Esophagus muscularis mucosa (tissue), 4 donors: ENCODE measurements at regions not wholly inside any gene's neighbourhood (a gene's known extent, or its start where the extent isn't known, plus 50 kb on each side); places are given as distances from the start of the nearest gene placed in this dataset.
A peak's percentile ranks its signal among the peaks of the same experiment; 100 is the strongest.

Experiments
- DNase-seq: peaks from one replicate; pipeline ENCODE4 v3.0.0-alpha.2; 2017; ENCODE audit errors: extremely low spot score
- H3K27ac ChIP-seq, 4 donors: fragments of 200-600 bp; sonication (generic); replicated peaks in 1 of 4; 1 replicate in 3 of 4; 2 replicates in 1 of 4; pipeline ENCODE4 v1.5.1; 2016 to 2019; ENCODE audit warnings: mild to moderate bottlenecking in 1 of 4
- H3K27me3 ChIP-seq, 4 donors: fragments of 200-600 bp; sonication (generic); one replicate each; pipeline versions ENCODE4 v1.5.1 to v1.6.0; 2016 to 2019
- H3K36me3 ChIP-seq, 4 donors: fragments of 200-600 bp; sonication (generic); one replicate each; pipeline ENCODE4 v1.5.1; 2016 to 2019
- H3K4me1 ChIP-seq, 4 donors: fragments of 200-600 bp; sonication (generic); one replicate each; pipeline ENCODE4 v1.5.1; 2016 to 2019
- H3K4me3 ChIP-seq, 4 donors: fragments of 200-600 bp; sonication (generic); 1 replicate in 2 of 4; 2 replicates in 2 of 4; pipeline ENCODE4 v1.5.1; 2016 to 2019; ENCODE audit warnings: mild to moderate bottlenecking in 4 of 4, moderate library complexity in 1 of 4
- H3K9me3 ChIP-seq, 4 donors: fragments of 200-600 bp; sonication (generic); 1 replicate in 3 of 4; 2 replicates in 1 of 4; pipeline ENCODE4 v1.5.1; 2016 to 2019
- EP300 ChIP-seq: sonication (generic); formaldehyde crosslinking; IDR thresholded peaks from one replicate; pipeline ENCODE4 v1.6.1; 2017; ENCODE audit warnings: antibody characterized with exemption
- POLR2A ChIP-seq: fragments of 450-650 bp; IDR thresholded peaks from one replicate; pipeline ENCODE4 v1.6.1; 2017; ENCODE audit warnings: antibody characterized with exemption, moderate library complexity, mild to moderate bottlenecking, low read depth
- POLR2AphosphoS5 ChIP-seq, 2 donors: sonication (generic); formaldehyde crosslinking; IDR thresholded peaks; one replicate each; pipeline ENCODE4 v1.6.1; 2017; ENCODE audit warnings: antibody characterized with exemption in 2 of 2
- WGBS: methylation state at CpG from one replicate; pipeline ENCODE4 v1.1.5; 2018; 5-methylcytosine and 5-hydroxymethylcytosine counted together
- intact Hi-C: fragments of 100-400 bp; cut with DNase I; formaldehyde crosslinking; loops from one replicate; pipeline ENCODE4 v1.15.1; 2023
- TF ChIP-seq, protein P1 (sequence below), 3 experiments: fragments of 200-600 bp in 2 of 3; fragments of 450-650 bp in 1 of 3; sonication (generic) in 2 of 3; IDR thresholded peaks; one replicate each; pipeline ENCODE4 v1.5.1; 2017 to 2019; ENCODE audit warnings: antibody characterized with exemption in 3 of 3, mild to moderate bottlenecking in 2 of 3, moderate library complexity in 1 of 3

DNA sequence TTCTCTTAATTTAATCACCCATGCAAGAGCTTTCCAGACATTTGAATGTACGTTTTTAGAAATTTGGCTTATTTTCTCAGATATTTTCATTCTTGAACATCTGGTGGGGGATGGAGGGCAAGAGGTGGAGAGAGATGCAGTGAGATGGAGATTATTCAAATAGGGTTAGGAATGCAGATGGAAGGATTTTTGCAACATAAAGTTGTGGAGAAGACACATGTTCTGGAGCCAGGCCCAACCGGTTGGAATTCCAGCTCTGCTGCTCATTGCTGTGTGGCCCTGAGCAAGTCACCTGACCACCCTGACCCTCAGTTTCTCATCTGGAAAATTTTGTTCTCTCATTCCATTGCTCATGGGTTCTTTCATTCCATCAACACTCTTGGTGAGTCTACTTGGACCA, 66.9 kb downstream of the IRX3 start:
- TF ChIP-seq POLR2A: no peak
- TF ChIP-seq, protein P1, sequence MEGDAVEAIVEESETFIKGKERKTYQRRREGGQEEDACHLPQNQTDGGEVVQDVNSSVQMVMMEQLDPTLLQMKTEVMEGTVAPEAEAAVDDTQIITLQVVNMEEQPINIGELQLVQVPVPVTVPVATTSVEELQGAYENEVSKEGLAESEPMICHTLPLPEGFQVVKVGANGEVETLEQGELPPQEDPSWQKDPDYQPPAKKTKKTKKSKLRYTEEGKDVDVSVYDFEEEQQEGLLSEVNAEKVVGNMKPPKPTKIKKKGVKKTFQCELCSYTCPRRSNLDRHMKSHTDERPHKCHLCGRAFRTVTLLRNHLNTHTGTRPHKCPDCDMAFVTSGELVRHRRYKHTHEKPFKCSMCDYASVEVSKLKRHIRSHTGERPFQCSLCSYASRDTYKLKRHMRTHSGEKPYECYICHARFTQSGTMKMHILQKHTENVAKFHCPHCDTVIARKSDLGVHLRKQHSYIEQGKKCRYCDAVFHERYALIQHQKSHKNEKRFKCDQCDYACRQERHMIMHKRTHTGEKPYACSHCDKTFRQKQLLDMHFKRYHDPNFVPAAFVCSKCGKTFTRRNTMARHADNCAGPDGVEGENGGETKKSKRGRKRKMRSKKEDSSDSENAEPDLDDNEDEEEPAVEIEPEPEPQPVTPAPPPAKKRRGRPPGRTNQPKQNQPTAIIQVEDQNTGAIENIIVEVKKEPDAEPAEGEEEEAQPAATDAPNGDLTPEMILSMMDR (IDR thresholded peaks at IDR 0.05): no peak
- no peak for TF ChIP-seq EP300
- TF ChIP-seq POLR2AphosphoS5 (IDR thresholded peaks at IDR 0.05): no peak
- no peak for DNase-seq
- intact Hi-C loops: no loop called here
- no peaks in the 10 kb centered on the region for H3K9me3 ChIP-seq
- H3K4me1 ChIP-seq: peaks cover 0 to 10% (median 4%) of the 10 kb centered on the region in 4 donors
- no peak overlapping the region for H3K27ac ChIP-seq
- H3K27me3 ChIP-seq: no peaks in the 10 kb centered on the region
- H3K36me3 ChIP-seq: no peaks in the 10 kb centered on the region
- 83% methylated on average over 2 of the region's 2 CpGs for WGBS
- no peak overlapping the region for H3K4me3 ChIP-seq

DNA sequence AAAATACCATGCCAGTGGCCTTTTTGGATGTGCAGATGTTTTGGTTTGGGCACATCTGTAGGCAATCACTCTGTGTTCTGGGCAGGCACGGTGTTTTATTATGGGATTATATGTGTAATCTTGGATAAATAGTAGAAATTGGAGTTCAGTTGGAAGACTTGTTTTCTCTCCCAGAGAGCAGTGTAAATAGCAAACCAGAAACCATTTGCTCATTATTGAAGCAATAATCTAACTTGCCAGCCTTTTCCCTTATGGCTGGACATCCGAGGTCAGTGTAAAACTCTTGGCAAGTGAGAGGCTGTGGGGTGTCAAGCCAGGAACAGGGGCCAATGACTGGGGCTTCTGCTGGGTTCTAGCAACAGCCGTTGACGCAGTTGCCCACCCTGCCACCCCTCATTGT, 69.9 kb downstream of the IRX3 start:
- H3K36me3 ChIP-seq: no peaks in the 10 kb centered on the region
- no peak overlapping the region for H3K27ac ChIP-seq
- intact Hi-C loops: no loop called here
- 58% methylated on average over 2 of the region's 4 CpGs for WGBS
- no peak overlapping the region for H3K4me3 ChIP-seq
- TF ChIP-seq, protein P1 (IDR thresholded peaks at IDR 0.05): no peak
- no peak for TF ChIP-seq POLR2A
- no peak for TF ChIP-seq EP300
- no peak for TF ChIP-seq POLR2AphosphoS5 (IDR thresholded peaks at IDR 0.05)
- DNase-seq: no peak
- H3K9me3 ChIP-seq: no peaks in the 10 kb centered on the region
- H3K4me1 ChIP-seq: peaks cover 0 to 10% (median 4%) of the 10 kb centered on the region in 4 donors
- H3K27me3 ChIP-seq: peaks cover 0 to 9% (median 0%) of the 10 kb centered on the region in 4 donors

DNA sequence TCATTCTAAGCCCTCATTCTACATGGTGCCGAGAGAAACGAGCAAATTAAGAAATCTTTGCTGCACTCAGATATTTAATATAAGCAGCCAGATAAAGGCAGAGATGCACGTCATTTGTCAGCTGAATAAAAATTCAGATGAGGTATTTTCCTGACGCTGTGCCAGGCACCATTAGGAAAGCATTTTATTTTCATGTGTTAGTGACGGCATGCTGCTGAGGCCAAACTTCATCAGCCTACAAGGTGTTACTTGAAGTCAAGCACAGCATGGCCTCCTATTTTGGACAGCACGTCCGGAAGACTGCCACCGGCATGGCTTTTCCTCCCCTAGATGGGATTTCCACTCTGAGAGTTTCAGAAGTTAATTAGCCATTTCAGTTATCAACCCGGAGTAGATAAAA, 70.3 kb downstream of the IRX3 start:
- Histone ChIP-seq H3K27me3 (peaks cover 0 to 9% (median 0%) of the 10 kb centered on the region in 4 donors), H3K4me3 (no peak overlapping the region), H3K9me3 (no peaks in the 10 kb centered on the region), H3K36me3 (no peaks in the 10 kb centered on the region), H3K27ac (no peak overlapping the region), H3K4me1 (peaks cover 0 to 10% (median 4%) of the 10 kb centered on the region in 4 donors)
- no peak for DNase-seq
- TF ChIP-seq POLR2AphosphoS5 (IDR thresholded peaks at IDR 0.05): peak in 1 of 2 donors; percentile 27
- TF ChIP-seq POLR2A: no peak
- no peak for TF ChIP-seq EP300
- WGBS: 58% methylated on average over 9 of the region's 9 CpGs
- intact Hi-C loops: no loop called here

DNA sequence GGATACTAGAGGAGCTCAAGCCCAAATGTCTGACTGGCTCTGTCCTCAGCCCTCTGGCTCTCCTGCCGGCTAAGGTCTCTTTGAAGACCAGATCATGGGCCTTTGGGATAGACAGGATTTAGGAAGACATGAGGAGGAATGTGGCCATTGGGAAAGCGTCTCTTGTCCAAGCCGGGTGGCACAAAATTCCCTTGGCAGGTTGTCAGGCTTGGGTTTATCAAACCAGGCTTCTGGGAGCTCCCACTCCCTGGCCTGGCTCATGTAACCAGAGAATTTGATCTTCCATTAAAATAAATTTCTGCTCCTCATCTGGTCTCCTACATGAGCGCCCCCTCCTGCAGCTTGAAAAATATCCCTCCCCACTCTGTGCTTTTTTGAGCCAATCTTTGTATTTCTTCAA, 71.1 kb downstream of the IRX3 start:
- 94% methylated on average over 4 of the region's 4 CpGs for WGBS
- intact Hi-C loops: no loop called here
- Histone ChIP-seq H3K4me1 (peaks cover 0 to 10% (median 4%) of the 10 kb centered on the region in 4 donors), H3K27me3 (peaks cover 0 to 12% (median 0%) of the 10 kb centered on the region in 4 donors), H3K9me3 (no peaks in the 10 kb centered on the region), H3K27ac (no peak overlapping the region), H3K36me3 (no peaks in the 10 kb centered on the region), H3K4me3 (no peak overlapping the region)
- DNase-seq: no peak
- TF ChIP-seq POLR2A (no peak), POLR2AphosphoS5 (IDR thresholded peaks at IDR 0.05) (no peak), EP300 (no peak)
- TF ChIP-seq, protein P1 (IDR thresholded peaks at IDR 0.05): no peak

DNA sequence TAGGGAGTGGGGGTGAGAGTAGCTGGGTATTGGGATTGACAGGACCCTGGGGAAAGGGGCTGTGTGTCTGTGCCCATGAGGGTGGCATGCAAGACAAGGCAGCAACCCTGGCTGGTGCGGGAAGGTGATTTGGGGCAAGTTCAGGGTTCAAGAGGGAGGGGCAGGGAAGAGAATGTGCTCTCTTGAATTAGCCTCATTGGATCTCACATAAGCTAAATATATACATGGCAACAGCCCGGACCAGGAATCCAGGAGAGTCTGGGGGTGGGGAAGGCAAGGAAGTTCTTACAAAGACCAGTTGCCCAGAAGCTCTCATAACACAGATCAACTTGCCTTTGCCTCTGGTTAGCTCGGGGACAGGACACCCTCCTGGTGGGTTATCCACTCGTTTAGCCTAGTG, 73.3 kb downstream of the IRX3 start:
- TF ChIP-seq POLR2AphosphoS5 (IDR thresholded peaks at IDR 0.05) (no peak), POLR2A (no peak), EP300 (no peak)
- TF ChIP-seq, protein P1 (IDR thresholded peaks at IDR 0.05): no peak
- WGBS: 88% methylated on average over 3 of the region's 4 CpGs
- DNase-seq: no peak

More for the DNA sequence above, 73.3 kb downstream of the IRX3 start:
- Histone ChIP-seq H3K27me3 (peaks cover 0 to 28% (median 0%) of the 10 kb centered on the region in 4 donors), H3K9me3 (no peaks in the 10 kb centered on the region), H3K27ac (no peak overlapping the region), H3K36me3 (no peaks in the 10 kb centered on the region), H3K4me1 (peaks cover 0 to 10% (median 4%) of the 10 kb centered on the region in 4 donors), H3K4me3 (no peak overlapping the region)
- intact Hi-C loops: no loop called here
